Kidney (tissue), 13 donors: ENCODE measurements at regions not wholly inside any gene's neighbourhood (a gene's known extent, or its start where the extent isn't known, plus 50 kb on each side); places are given as distances from the start of the nearest gene placed in this dataset.

Source experiments
- DNase-seq, 5 donors: peaks; one replicate each; pipeline ENCODE4 v3.0.0-alpha.2; 2013 to 2020
- FAIRE-seq: peaks from 2 replicates; lab custom pipeline; 2012; peaks lifted over from hg19 to GRCh38; lab: Jason Lieb, UNC
- H3K27ac ChIP-seq, 2 donors: one replicate each; pipeline ENCODE4 v1.7.0; 2013; ENCODE audit warnings: low read depth in 2 of 2, low read length in 2 of 2, inconsistent platforms in 1 of 2
- H3K27me3 ChIP-seq: one replicate; pipeline ENCODE4 v1.7.1; 2013; ENCODE audit warnings: low read length, inconsistent platforms; ENCODE audit not compliant: control insufficient read depth, insufficient read depth
- H3K36me3 ChIP-seq, 3 donors: one replicate each; pipeline versions ENCODE4 v1.7.0 to v1.7.1; 2013; ENCODE audit warnings: low read length in 3 of 3, control low read depth in 1 of 3, inconsistent platforms in 1 of 3; ENCODE audit not compliant: insufficient read depth in 3 of 3, control insufficient read depth in 2 of 3
- H3K4me1 ChIP-seq, 3 donors: one replicate each; pipeline versions ENCODE4 v1.7.0 to v1.7.1; 2013; ENCODE audit warnings: low read length in 3 of 3, inconsistent platforms in 1 of 3, low read depth in 1 of 3; ENCODE audit not compliant: control insufficient read depth in 2 of 3, insufficient read depth in 2 of 3
- H3K4me3 ChIP-seq, 3 donors: one replicate each; pipeline versions ENCODE4 v1.7.0 to v1.8.1; 2013; ENCODE audit warnings: low read length in 3 of 3, control low read depth in 1 of 3, inconsistent platforms in 1 of 3
- H3K9ac ChIP-seq, 3 donors: one replicate each; pipeline versions ENCODE4 v1.7.0 to v1.7.1; 2013; ENCODE audit warnings: low read length in 3 of 3, control low read depth in 1 of 3, inconsistent platforms in 1 of 3
- H3K9me3 ChIP-seq, 3 donors: one replicate each; pipeline versions ENCODE4 v1.7.0 to v1.7.1; 2013; ENCODE audit warnings: low read length in 3 of 3, control low read depth in 1 of 3, inconsistent platforms in 1 of 3; ENCODE audit not compliant: control insufficient read depth in 2 of 3, insufficient read depth in 1 of 3
- intact Hi-C: fragments of 100-400 bp; cut with DNase I; formaldehyde crosslinking; loops from one replicate; pipeline ENCODE4 v1.11.1; 2022
- TF ChIP-seq, protein P1 (sequence below): IDR thresholded peaks from 3 replicates; pipeline ENCODE4 v1.5.1; 2012; ENCODE audit warnings: mild to moderate bottlenecking, moderate library complexity, borderline replicate concordance; ENCODE audit not compliant: insufficient read depth; ENCODE audit errors: extremely low read depth
- donor health status: control.
- donor health status: control.
- donor health status: control.
- donor health status: control.
- donor health status: control.
- donor health status: DM: yes; HTN: yes; CAD: no.
- donor health status: Normal renal cell carcinoma (clear cell type).

GRCh38 chr1:72635719-72636118 is 353.4 kb upstream of the NEGR1 start:
- FAIRE-seq: no peak
- Histone ChIP-seq H3K27me3 (no peaks in the 10 kb centered on the region), H3K36me3 (no peaks in the 10 kb centered on the region), H3K9me3 (no peaks in the 10 kb centered on the region), H3K4me3 (no peak overlapping the region), H3K9ac (no peak overlapping the region), H3K27ac (no peak overlapping the region), H3K4me1 (no peaks in the 10 kb centered on the region)
- intact Hi-C loops: no loop called here
- DNase-seq: no peak
- TF ChIP-seq, protein P1, sequence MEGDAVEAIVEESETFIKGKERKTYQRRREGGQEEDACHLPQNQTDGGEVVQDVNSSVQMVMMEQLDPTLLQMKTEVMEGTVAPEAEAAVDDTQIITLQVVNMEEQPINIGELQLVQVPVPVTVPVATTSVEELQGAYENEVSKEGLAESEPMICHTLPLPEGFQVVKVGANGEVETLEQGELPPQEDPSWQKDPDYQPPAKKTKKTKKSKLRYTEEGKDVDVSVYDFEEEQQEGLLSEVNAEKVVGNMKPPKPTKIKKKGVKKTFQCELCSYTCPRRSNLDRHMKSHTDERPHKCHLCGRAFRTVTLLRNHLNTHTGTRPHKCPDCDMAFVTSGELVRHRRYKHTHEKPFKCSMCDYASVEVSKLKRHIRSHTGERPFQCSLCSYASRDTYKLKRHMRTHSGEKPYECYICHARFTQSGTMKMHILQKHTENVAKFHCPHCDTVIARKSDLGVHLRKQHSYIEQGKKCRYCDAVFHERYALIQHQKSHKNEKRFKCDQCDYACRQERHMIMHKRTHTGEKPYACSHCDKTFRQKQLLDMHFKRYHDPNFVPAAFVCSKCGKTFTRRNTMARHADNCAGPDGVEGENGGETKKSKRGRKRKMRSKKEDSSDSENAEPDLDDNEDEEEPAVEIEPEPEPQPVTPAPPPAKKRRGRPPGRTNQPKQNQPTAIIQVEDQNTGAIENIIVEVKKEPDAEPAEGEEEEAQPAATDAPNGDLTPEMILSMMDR: no peak

DNA sequence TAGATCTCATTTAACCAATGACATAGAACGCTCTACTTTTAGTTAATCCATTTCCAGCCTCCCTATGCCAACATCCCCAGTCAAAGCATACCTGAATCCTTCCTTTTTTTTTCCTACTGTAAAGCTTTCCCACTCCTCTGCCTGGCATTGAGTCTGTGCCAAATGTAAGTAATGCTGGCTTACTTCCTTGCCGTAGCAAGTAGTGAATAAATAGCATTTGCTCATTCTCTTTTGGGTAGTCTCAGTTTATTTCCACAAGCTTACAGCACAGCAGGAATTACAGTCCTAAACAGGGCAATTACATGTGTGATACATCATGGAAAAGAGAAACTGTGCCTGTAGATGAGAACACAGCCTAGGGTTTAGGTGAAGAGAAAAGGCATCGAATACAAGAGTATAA is 352.6 kb upstream of the NEGR1 start:
- intact Hi-C loops: no loop called here
- FAIRE-seq: no peak

DNA sequence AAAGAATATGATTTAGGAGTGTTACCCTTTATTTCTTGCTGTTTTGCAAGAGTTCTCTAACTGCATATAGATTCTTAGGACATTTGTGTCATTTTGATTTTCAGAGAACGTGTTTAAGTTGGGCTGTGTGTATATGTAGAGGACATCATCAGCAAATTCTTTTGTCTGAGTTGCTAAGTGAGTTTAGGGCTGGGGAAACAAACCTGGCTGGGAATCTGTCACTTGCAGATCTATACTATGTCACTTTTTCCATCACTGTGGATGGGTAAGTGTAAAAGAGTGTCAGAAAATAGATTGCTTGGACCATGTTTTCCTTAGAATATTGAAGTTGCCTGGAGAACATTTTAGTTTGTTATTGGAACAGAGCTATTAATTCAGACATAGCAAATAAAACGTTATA is 349.1 kb upstream of the NEGR1 start:
- H3K27me3 ChIP-seq: no peaks in the 10 kb centered on the region
- intact Hi-C loops: no loop called here
- TF ChIP-seq, protein P1: no peak
- H3K9ac ChIP-seq: no peak overlapping the region
- DNase-seq: no peak
- FAIRE-seq: no peak
- H3K4me3 ChIP-seq: no peak overlapping the region
- no peaks in the 10 kb centered on the region for H3K9me3 ChIP-seq
- H3K27ac ChIP-seq: no peak overlapping the region
- no peaks in the 10 kb centered on the region for H3K36me3 ChIP-seq
- H3K4me1 ChIP-seq: no peaks in the 10 kb centered on the region

More for the DNA sequence above, 352.6 kb upstream of the NEGR1 start:
- H3K4me3 ChIP-seq: no peak overlapping the region
- no peaks in the 10 kb centered on the region for H3K36me3 ChIP-seq
- TF ChIP-seq, protein P1: no peak
- H3K27me3 ChIP-seq: no peaks in the 10 kb centered on the region
- DNase-seq: no peak
- H3K27ac ChIP-seq: no peak overlapping the region
- no peak overlapping the region for H3K9ac ChIP-seq
- H3K4me1 ChIP-seq: no peaks in the 10 kb centered on the region
- H3K9me3 ChIP-seq: no peaks in the 10 kb centered on the region

- DNase-seq (peak in 3 of 5 donors; percentile 12 to 69 (median 67)), FAIRE-seq (peak; percentile 15)
- H3K27ac ChIP-seq: no peak overlapping the region
- H3K9me3 ChIP-seq: no peaks in the 10 kb centered on the region
- TF ChIP-seq, protein P1: peak; percentile 33
- no peak overlapping the region for H3K9ac ChIP-seq
- H3K4me3 ChIP-seq: peak overlapping the region; percentile 8 to 56 (median 52)
- no peaks in the 10 kb centered on the region for H3K36me3 ChIP-seq
- intact Hi-C loops: no loop called here
- no peaks in the 10 kb centered on the region for H3K27me3 ChIP-seq
- no peaks in the 10 kb centered on the region for H3K4me1 ChIP-seq
Observed at GRCh38 chr1:72623299-72623708, 341.0 kb upstream of the NEGR1 start.
